Glutamatergic neuron (in vitro differentiated cells): ENCODE measurements at regions not wholly inside any gene's neighbourhood (a gene's known extent, or its start where the extent isn't known, plus 50 kb on each side); places are given as distances from the start of the nearest gene placed in this dataset.

ENCODE experiments used
- DNase-seq: peaks from one replicate; pipeline ENCODE4 v3.0.0; 2022
- H3K27ac Mint-ChIP-seq: one replicate; pipeline ENCODE4 v1.8.0; 2020; ENCODE audit warnings: mild to moderate bottlenecking, mixed read lengths, inconsistent platforms; ENCODE audit not compliant: unreplicated experiment
- H3K27me3 Mint-ChIP-seq: one replicate; pipeline ENCODE4 v1.8.0; 2020; ENCODE audit warnings: mild to moderate bottlenecking, moderate library complexity, mixed read lengths, inconsistent platforms; ENCODE audit not compliant: unreplicated experiment
- H3K36me3 Mint-ChIP-seq: one replicate; pipeline ENCODE4 v1.8.0; 2020; ENCODE audit warnings: mild to moderate bottlenecking, mixed read lengths, inconsistent platforms; ENCODE audit not compliant: unreplicated experiment
- H3K4me1 Mint-ChIP-seq: one replicate; pipeline ENCODE4 v1.8.0; 2020; ENCODE audit warnings: mild to moderate bottlenecking, low read depth, mixed read lengths, inconsistent platforms; ENCODE audit not compliant: unreplicated experiment
- H3K4me3 Mint-ChIP-seq: one replicate; pipeline ENCODE4 v1.8.0; 2020; ENCODE audit warnings: mild to moderate bottlenecking, mixed read lengths, inconsistent platforms; ENCODE audit not compliant: unreplicated experiment
- H3K9me3 Mint-ChIP-seq: one replicate; pipeline ENCODE4 v1.8.0; 2020; ENCODE audit warnings: mild to moderate bottlenecking, moderate library complexity, mixed read lengths, inconsistent platforms; ENCODE audit not compliant: unreplicated experiment
- CTCF ChIP-seq: fragments of 200-600 bp; sonication (generic); IDR thresholded peaks from one replicate; pipeline ENCODE4 v1.5.0; 2021; ENCODE audit not compliant: partially characterized antibody, unreplicated experiment

- Mint-ChIP-seq H3K36me3 (no peaks in the 10 kb centered on the region), H3K27me3 (no peaks in the 10 kb centered on the region), H3K27ac (no peak overlapping the region), H3K9me3 (no peaks in the 10 kb centered on the region), H3K4me1 (no peaks in the 10 kb centered on the region), H3K4me3 (no peak overlapping the region)
- no peak for TF ChIP-seq CTCF
- DNase-seq, result no peak
Measured at GRCh38 chr12:58087423-58088127, 146.2 kb downstream of the ATP23 start.

GRCh38 chr12:58089588-58089987 is 148.2 kb downstream of the ATP23 start:
- no peaks in the 10 kb centered on the region for H3K9me3 Mint-ChIP-seq
- no peak overlapping the region for H3K27ac Mint-ChIP-seq
- TF ChIP-seq CTCF, result no peak
- no peaks in the 10 kb centered on the region for H3K27me3 Mint-ChIP-seq
- DNase-seq, result no peak
- H3K4me3 Mint-ChIP-seq, result no peak overlapping the region
- no peaks in the 10 kb centered on the region for H3K4me1 Mint-ChIP-seq
- H3K36me3 Mint-ChIP-seq, result no peaks in the 10 kb centered on the region

GRCh38 chr12:58090685-58091084 is 149.3 kb downstream of the ATP23 start:
- Mint-ChIP-seq H3K27ac (no peak overlapping the region), H3K27me3 (no peaks in the 10 kb centered on the region), H3K4me3 (no peak overlapping the region), H3K9me3 (no peaks in the 10 kb centered on the region), H3K4me1 (no peaks in the 10 kb centered on the region), H3K36me3 (no peaks in the 10 kb centered on the region)
- TF ChIP-seq CTCF, result no peak
- DNase-seq, result no peak

- DNase-seq, result no peak
- Mint-ChIP-seq H3K9me3 (peaks cover 1% of the 10 kb centered on the region), H3K27me3 (no peaks in the 10 kb centered on the region), H3K4me3 (no peak overlapping the region), H3K36me3 (no peaks in the 10 kb centered on the region), H3K27ac (no peak overlapping the region), H3K4me1 (no peaks in the 10 kb centered on the region)
- TF ChIP-seq CTCF, result no peak
Measured at GRCh38 chr12:58095002-58095401, 153.6 kb downstream of the ATP23 start.

GRCh38 chr12:58097741-58098140 is 156.4 kb downstream of the ATP23 start:
- H3K4me1 Mint-ChIP-seq, result no peaks in the 10 kb centered on the region
- no peak for DNase-seq
- no peak for TF ChIP-seq CTCF

More at GRCh38 chr12:58097741-58098140, 156.4 kb downstream of the ATP23 start:
- H3K36me3 Mint-ChIP-seq, result no peaks in the 10 kb centered on the region
- peaks cover 3% of the 10 kb centered on the region for H3K9me3 Mint-ChIP-seq
- no peak overlapping the region for H3K27ac Mint-ChIP-seq
- H3K27me3 Mint-ChIP-seq, result no peaks in the 10 kb centered on the region
- H3K4me3 Mint-ChIP-seq, result no peak overlapping the region
